GM12878 (cell line): ENCODE measurements at regions not wholly inside any gene's neighbourhood (a gene's known extent, or its start where the extent isn't known, plus 50 kb on each side); places are given as distances from the start of the nearest gene placed in this dataset.
A peak's percentile ranks its signal among the peaks of the same experiment; 100 is the strongest.

Experiments used
- ATAC-seq: fragments of 200-7000 bp; cut with Tn5 transposase; 3 replicates; pipeline ENCODE4 v1.9.1; 2020; ENCODE audit warnings: mild to moderate bottlenecking, moderate library complexity
- BruUV-seq: library from RNA; stranded (reverse); fragments of 400-500 nt; replicated peaks from 2 replicates; lab custom pipeline; 2021; lab: Mats Ljungman, UMichigan
- CTCF ChIA-PET: fragments of 300-600 bp; sonication (Branson Sonifier 250); formaldehyde crosslinking; extraction: SDS; loops from one replicate; lab custom pipeline; 2021; ENCODE audit warnings: inconsistent platforms; lab: Yijun Ruan, JAX
- POLR2A ChIA-PET: fragments of 350-600 bp; formaldehyde crosslinking; extraction: SDS; loops from one replicate; lab custom pipeline; 2021; ENCODE audit warnings: inconsistent platforms; lab: Charles Lee
- RAD21 ChIA-PET: fragments of 300-600 bp; sonication (Branson Sonifier 250); formaldehyde crosslinking; loops from one replicate; lab custom pipeline; 2023; ENCODE audit warnings: antibody characterized with exemption; ENCODE audit not compliant: unreplicated experiment; lab: Charles Lee
- SMC1A ChIA-PET: fragments of 300-600 bp; sonication (Branson Sonifier 250); formaldehyde crosslinking; loops from one replicate; lab custom pipeline; 2023; ENCODE audit not compliant: unreplicated experiment, uncharacterized antibody; lab: Charles Lee
- DNase-seq: peaks from one replicate; pipeline ENCODE4 v3.0.0-alpha.2; 2011; ENCODE audit warnings: low read depth, low spot score
- FAIRE-seq: peaks from 3 replicates; lab custom pipeline; 2011; peaks lifted over from hg19 to GRCh38; lab: Jason Lieb, UNC
- H2AFZ ChIP-seq: 2 replicates; pipeline ENCODE4 v1.6.0; 2011; ENCODE audit warnings: low read depth, low read length, control low read depth; ENCODE audit not compliant: control insufficient read depth
- H3K27ac ChIP-seq: 2 replicates; pipeline ENCODE4 v1.5.1; 2011; ENCODE audit warnings: control low read depth; ENCODE audit not compliant: control insufficient read depth, insufficient read depth
- H3K27me3 ChIP-seq, 2 experiments: replicated peaks in 1 of 2; 2 replicates each; pipeline versions ENCODE4 v1.6.0 to v1.6.1; 2011; ENCODE audit warnings: low read length in 1 of 2; ENCODE audit not compliant: control insufficient read depth in 2 of 2, insufficient read depth in 2 of 2
- H3K36me3 ChIP-seq, 2 experiments: 2 replicates each; pipeline ENCODE4 v1.5.1; 2011; ENCODE audit warnings: low read length in 1 of 2; ENCODE audit not compliant: control insufficient read depth in 2 of 2, insufficient read depth in 2 of 2
- H3K4me1 ChIP-seq: 2 replicates; pipeline ENCODE4 v1.6.1; 2011; ENCODE audit warnings: mild to moderate bottlenecking, low read length, moderate library complexity, mixed read lengths; ENCODE audit not compliant: control insufficient read depth, insufficient read depth
- H3K4me2 ChIP-seq: 2 replicates; pipeline ENCODE4 v1.6.0; 2011; ENCODE audit warnings: control low read depth; ENCODE audit not compliant: control insufficient read depth, insufficient read depth
- H3K4me3 ChIP-seq: fragments of 200-600 bp; sonication (generic); 2 replicates; pipeline ENCODE4 v1.5.1; 2016
- H3K79me2 ChIP-seq: 2 replicates; pipeline ENCODE4 v1.6.0; 2011; ENCODE audit warnings: low read length; ENCODE audit not compliant: control insufficient read depth, insufficient read depth
- H3K9ac ChIP-seq: 2 replicates; pipeline ENCODE4 v1.8.0; 2011; ENCODE audit warnings: low read length, control low read depth, mixed read lengths; ENCODE audit not compliant: control insufficient read depth, insufficient read depth
- H3K9me3 ChIP-seq: replicated peaks from 3 replicates; pipeline ENCODE4 v1.5.1; 2011; ENCODE audit warnings: mild to moderate bottlenecking, low read length; ENCODE audit not compliant: control insufficient read depth, insufficient read depth
- H4K20me1 ChIP-seq: 2 replicates; pipeline ENCODE4 v1.6.0; 2011; ENCODE audit not compliant: control insufficient read depth, insufficient read depth
- E2F4 ChIP-seq: IDR thresholded peaks from 2 replicates; pipeline ENCODE4 v1.6.1; 2012; ENCODE audit warnings: low read depth, low read length, improper control_type of control experiment
- FOXK2 ChIP-seq: fragments of 450-650 bp; IDR thresholded peaks from 2 replicates; pipeline ENCODE4 v1.6.1; 2017; ENCODE audit warnings: mild to moderate bottlenecking, moderate library complexity
- HCFC1 ChIP-seq: fragments of 150-350 bp; IDR thresholded peaks from 2 replicates; pipeline ENCODE4 v1.6.1; 2014; ENCODE audit warnings: low read length
- MTA2 ChIP-seq: fragments of 450-650 bp; IDR thresholded peaks from 2 replicates; pipeline ENCODE4 v1.6.1; 2016; ENCODE audit warnings: low read depth, mild to moderate bottlenecking, moderate library complexity
- NBN ChIP-seq: fragments of 450-650 bp; IDR thresholded peaks from 2 replicates; pipeline ENCODE4 v1.6.1; 2016
- RAD51 ChIP-seq: fragments of 450-650 bp; IDR thresholded peaks from 2 replicates; pipeline ENCODE4 v1.6.1; 2016; ENCODE audit warnings: moderate library complexity, mild to moderate bottlenecking, inconsistent platforms
- SMAD1 ChIP-seq: fragments of 450-650 bp; IDR thresholded peaks from 2 replicates; pipeline ENCODE4 v1.6.1; 2018; ENCODE audit warnings: mild to moderate bottlenecking, low read depth; ENCODE audit not compliant: partially characterized antibody
- TCF12 ChIP-seq: IDR thresholded peaks from 2 replicates; pipeline ENCODE4 v1.6.1; 2011; ENCODE audit warnings: low read depth, mild to moderate bottlenecking, low read length
- WGBS: methylation state at CpG from one replicate; pipeline ENCODE4 v1.1.6; 2016; ENCODE audit warnings: low lambda C conversion rate; ENCODE audit not compliant: insufficient replicate concordance, insufficient coverage; ENCODE audit errors: missing lambda C conversion rate; 5-methylcytosine and 5-hydroxymethylcytosine counted together
- in situ Hi-C: fragments of 300-500 bp; cut with MboI; formaldehyde crosslinking; loops from 9 replicates; pipeline ENCODE4 v1.14.3; 2018; ENCODE audit warnings: mixed read lengths
- intact Hi-C: fragments of 100-400 bp; cut with micrococcal nuclease; formaldehyde crosslinking; loops from one replicate; pipeline ENCODE4 v1.14.2; 2022; ENCODE audit not compliant: unreplicated experiment

- Histone ChIP-seq H2AFZ (no peak overlapping the region), H3K79me2 (no peaks in the 10 kb centered on the region), H3K36me3 (no peaks in the 10 kb centered on the region), H3K27me3 (no peaks in the 10 kb centered on the region), H3K4me1 (no peaks in the 10 kb centered on the region), H3K4me2 (no peak overlapping the region), H3K9me3 (no peaks in the 10 kb centered on the region), H4K20me1 (no peaks in the 10 kb centered on the region), H3K27ac (no peak overlapping the region)
- ChIA-PET RAD21 (no interaction called here), SMC1A (no interaction called here), CTCF (no interaction called here), POLR2A (no interaction called here)
- ATAC-seq (no peak), DNase-seq (no peak)
- in situ Hi-C loops (no loop called here), intact Hi-C loops (no loop called here)
- no TSS peak for BruUV-seq
- TF ChIP-seq RAD51, result no peak
- no peak for TF ChIP-seq SMAD1
- no peak for TF ChIP-seq NBN
- TF ChIP-seq, all 136 proteins: peak for 0
- H3K9ac ChIP-seq, result no peak overlapping the region
- no peak overlapping the region for H3K4me3 ChIP-seq
- 0% methylated on average over 2 of the region's 2 CpGs for WGBS
- FAIRE-seq, result no peak
Observed at GRCh38 chr5:12413075-12413474, 508.8 kb upstream of the CTNND2 start.

GRCh38 chr5:12399868-12400267 is 495.6 kb upstream of the CTNND2 start:
- no peaks in the 10 kb centered on the region for H3K27me3 ChIP-seq
- RAD21 ChIA-PET, result no interaction called here
- H2AFZ ChIP-seq, result no peak overlapping the region
- in situ Hi-C loops (no loop called here), intact Hi-C loops (no loop called here)
- no peak overlapping the region for H3K4me2 ChIP-seq
- ATAC-seq (peak; percentile 36; the same call in 2 of the 3 replicates), FAIRE-seq (no peak), DNase-seq (no peak)
- H3K36me3 ChIP-seq, result no peaks in the 10 kb centered on the region
- WGBS, result 0% methylated on average over 2 of the region's 2 CpGs
- no peak overlapping the region for H3K4me3 ChIP-seq
- no peaks in the 10 kb centered on the region for H3K9me3 ChIP-seq
- no peak for TF ChIP-seq TCF12
- no peak for TF ChIP-seq HCFC1
- TF ChIP-seq E2F4, result no peak
- TF ChIP-seq MTA2, result peak; percentile 38; the same call in 1 of the 2 replicates
- TF ChIP-seq FOXK2, result no peak
- POLR2A ChIA-PET, result no interaction called here
- no peak overlapping the region for H3K27ac ChIP-seq
- SMC1A ChIA-PET, result interaction anchor here (1.4 kb wide), 1 partner anchor 10 kb away, joined by 3 read pairs; no protein-coding TSS in a partner anchor
- BruUV-seq, result no TSS peak
- H4K20me1 ChIP-seq, result no peaks in the 10 kb centered on the region
- CTCF ChIA-PET, result no interaction called here
- H3K79me2 ChIP-seq, result no peaks in the 10 kb centered on the region
- H3K4me1 ChIP-seq, result no peaks in the 10 kb centered on the region
- no peak overlapping the region for H3K9ac ChIP-seq
